GM21360 (cell line): ENCODE measurements at regions not wholly inside any gene's neighbourhood (a gene's known extent, or its start where the extent isn't known, plus 50 kb on each side); places are given as distances from the start of the nearest gene placed in this dataset.
"Not testable (repeated sequence)": the region's sequence is repeated elsewhere in the genome, so short reads cannot be mapped to it uniquely, and the experiment has no call there.

Source experiments
- ATAC-seq: cut with Tn5 transposase; IDR thresholded peaks from one replicate; pipeline ENCODE4 v1.9.1; 2021; ENCODE audit warnings: mild to moderate bottlenecking, moderate library complexity; ENCODE audit not compliant: unreplicated experiment

- ATAC-seq: no peak
Observed at GRCh38 chr11:127804747-127805400, 782.5 kb downstream of the ETS1 start.

GRCh38 chr11:127803755-127804154 lies 783.6 kb downstream of the ETS1 start:
- no peak for ATAC-seq

- no peak for ATAC-seq
Observed at GRCh38 chr11:127800989-127801688, 786.2 kb downstream of the ETS1 start.

- ATAC-seq: no peak
Observed at GRCh38 chr11:127795326-127795725, 792.0 kb downstream of the ETS1 start.

- no peak for ATAC-seq
Observed at GRCh38 chr11:127791844-127792243, 791.3 kb upstream of the KIRREL3 start.

GRCh38 chr11:127790592-127790991 lies 790.0 kb upstream of the KIRREL3 start:
- ATAC-seq: no peak

GRCh38 chr11:127789927-127790326 lies 789.4 kb upstream of the KIRREL3 start:
- ATAC-seq: peak; percentile 54

GRCh38 chr11:127772938-127773337 lies 772.4 kb upstream of the KIRREL3 start:
- not testable (repeated sequence) for ATAC-seq

- not testable (repeated sequence) for ATAC-seq
Observed at GRCh38 chr11:127768931-127769330, 768.4 kb upstream of the KIRREL3 start.

- no peak for ATAC-seq
Observed at GRCh38 chr11:127766734-127767133, 766.2 kb upstream of the KIRREL3 start.

- no peak for ATAC-seq
Observed at GRCh38 chr11:127738771-127739286, 738.3 kb upstream of the KIRREL3 start.

GRCh38 chr11:127737499-127737898 lies 736.9 kb upstream of the KIRREL3 start:
- ATAC-seq: no peak

- ATAC-seq: no peak
Observed at GRCh38 chr11:127733552-127733951, 733.0 kb upstream of the KIRREL3 start.

GRCh38 chr11:127726367-127726766 lies 725.8 kb upstream of the KIRREL3 start:
- no peak for ATAC-seq

- no peak for ATAC-seq
Observed at GRCh38 chr11:127723714-127724113, 723.1 kb upstream of the KIRREL3 start.

- ATAC-seq: no peak
Observed at GRCh38 chr11:127713226-127713625, 712.7 kb upstream of the KIRREL3 start.

GRCh38 chr11:127711748-127712147 lies 711.2 kb upstream of the KIRREL3 start:
- ATAC-seq: no peak

- no peak for ATAC-seq
Observed at GRCh38 chr11:127710831-127711230, 710.3 kb upstream of the KIRREL3 start.

- ATAC-seq: no peak
Observed at GRCh38 chr11:127709960-127710359, 709.4 kb upstream of the KIRREL3 start.

GRCh38 chr11:127693686-127694085 lies 693.1 kb upstream of the KIRREL3 start:
- ATAC-seq: no peak

- no peak for ATAC-seq
Observed at GRCh38 chr11:127683321-127683720, 682.8 kb upstream of the KIRREL3 start.

GRCh38 chr11:127679816-127680545 lies 679.4 kb upstream of the KIRREL3 start:
- no peak for ATAC-seq
